Stimulated activated CD8-positive, alpha-beta memory T cell treated with anti-CD3 and anti-CD28 coated beads, Interleukin-4, amount 100 ng/mL, for 24 hours (primary cell): ENCODE measurements at regions not wholly inside any gene's neighbourhood (a gene's known extent, or its start where the extent isn't known, plus 50 kb on each side); places are given as distances from the start of the nearest gene placed in this dataset.
"Not testable (repeated sequence)": the region's sequence is repeated elsewhere in the genome, so short reads cannot be mapped to it uniquely, and the experiment has no call there.

Experiments used
- DNase-seq: peaks from one replicate; pipeline ENCODE4 v3.0.0-alpha.2; 2020; ENCODE audit warnings: low read depth

- no peak for DNase-seq
Observed at GRCh38 chr5:104345222-104346016, 782.8 kb upstream of the NUDT12 start.

- no peak for DNase-seq
Observed at GRCh38 chr5:104344809-104345208, 782.2 kb upstream of the NUDT12 start.

- DNase-seq, result no peak
Observed at GRCh38 chr5:104327801-104328200, 765.2 kb upstream of the NUDT12 start.

- DNase-seq, result no peak
Observed at GRCh38 chr5:104326966-104327365, 764.4 kb upstream of the NUDT12 start.

GRCh38 chr5:104325356-104325755 is 762.8 kb upstream of the NUDT12 start:
- DNase-seq, result no peak

GRCh38 chr5:104316676-104317075 is 754.1 kb upstream of the NUDT12 start:
- DNase-seq, result not testable (repeated sequence)

- DNase-seq, result no peak
Observed at GRCh38 chr5:104312481-104312880, 749.9 kb upstream of the NUDT12 start.

GRCh38 chr5:104305602-104306001 is 743.0 kb upstream of the NUDT12 start:
- no peak for DNase-seq

GRCh38 chr5:104299998-104300706 is 737.6 kb upstream of the NUDT12 start:
- no peak for DNase-seq

- no peak for DNase-seq
Observed at GRCh38 chr5:104298518-104298917, 735.9 kb upstream of the NUDT12 start.

- no peak for DNase-seq
Observed at GRCh38 chr5:104297076-104297475, 734.5 kb upstream of the NUDT12 start.

- no peak for DNase-seq
Observed at GRCh38 chr5:104295991-104296390, 733.4 kb upstream of the NUDT12 start.

- DNase-seq, result no peak
Observed at GRCh38 chr5:104283136-104283535, 720.5 kb upstream of the NUDT12 start.

GRCh38 chr5:104273725-104274124 is 711.1 kb upstream of the NUDT12 start:
- no peak for DNase-seq

GRCh38 chr5:104267320-104268015 is 704.9 kb upstream of the NUDT12 start:
- no peak for DNase-seq

GRCh38 chr5:104266161-104266560 is 703.6 kb upstream of the NUDT12 start:
- DNase-seq, result no peak

GRCh38 chr5:104265531-104266140 is 703.0 kb upstream of the NUDT12 start:
- no peak for DNase-seq

GRCh38 chr5:104247260-104247659 is 684.7 kb upstream of the NUDT12 start:
- DNase-seq, result no peak

- DNase-seq, result no peak
Observed at GRCh38 chr5:104241046-104241445, 678.5 kb upstream of the NUDT12 start.

GRCh38 chr5:104237586-104237985 is 675.0 kb upstream of the NUDT12 start:
- no peak for DNase-seq

- no peak for DNase-seq
Observed at GRCh38 chr5:104223885-104224773, 661.5 kb upstream of the NUDT12 start.
